ENCODE measurements at regions not wholly inside any gene's neighbourhood (a gene's known extent, or its start where the extent isn't known, plus 50 kb on each side); places are given as distances from the start of the nearest gene placed in this dataset.
"Not testable (repeated sequence)": the region's sequence is repeated elsewhere in the genome, so short reads cannot be mapped to it uniquely, and the experiment has no call there.

- Histone ChIP-seq H3K9ac (ENCODE audit: low read depth, low read length) (0 out of 2 replicates have a peak overlapping the region, but pooled peaks have one; percentile 44), H3K4me3 (ENCODE audit: low read depth, low read length) (no peak overlapping the region), H3K27ac (ENCODE audit: low read depth, low read length) (peak overlapping the region; percentile 91)
These were observed 122.9 kb downstream of the CRLF3 start for GRCh38 chr17:30701498-30701989.

GRCh38 chr17:30700833-30701232 is 123.7 kb downstream of the CRLF3 start:
- H3K36me3 ChIP-seq (ENCODE audit: control insufficient read depth, insufficient read depth, low read length); H3K4me3 ChIP-seq (ENCODE audit: low read depth, low read length); H3K4me1 ChIP-seq (ENCODE audit: control insufficient read depth, insufficient read depth, low read length); H3K27me3 ChIP-seq (ENCODE audit: control insufficient read depth, insufficient read depth, low read length); H3K9me3 ChIP-seq (ENCODE audit: control insufficient read depth, insufficient read depth, low read length): not testable (repeated sequence)
- Histone ChIP-seq H3K27ac (ENCODE audit: low read depth, low read length) (peak overlapping the region; percentile 91), H3K9ac (ENCODE audit: low read depth, low read length) (peak overlapping the region; percentile 48; the same call in 1 of the 2 replicates)

More at GRCh38 chr17:30701498-30701989, 122.9 kb downstream of the CRLF3 start:
- Histone ChIP-seq H3K4me1 (ENCODE audit: control insufficient read depth, insufficient read depth, low read length) (peaks cover 9% of the 10 kb centered on the region), H3K36me3 (ENCODE audit: control insufficient read depth, insufficient read depth, low read length) (no peaks in the 10 kb centered on the region), H3K27me3 (ENCODE audit: control insufficient read depth, insufficient read depth, low read length) (no peaks in the 10 kb centered on the region), H3K9me3 (ENCODE audit: control insufficient read depth, insufficient read depth, low read length) (no peaks in the 10 kb centered on the region)

- H3K27me3 ChIP-seq (ENCODE audit: control insufficient read depth, insufficient read depth, low read length); H3K9ac ChIP-seq (ENCODE audit: low read depth, low read length); H3K4me1 ChIP-seq (ENCODE audit: control insufficient read depth, insufficient read depth, low read length); H3K9me3 ChIP-seq (ENCODE audit: control insufficient read depth, insufficient read depth, low read length); H3K27ac ChIP-seq (ENCODE audit: low read depth, low read length); H3K36me3 ChIP-seq (ENCODE audit: control insufficient read depth, insufficient read depth, low read length): not testable (repeated sequence)
- H3K4me3 ChIP-seq (ENCODE audit: low read depth, low read length): peak overlapping the region; percentile 37; the same call in 1 of the 2 replicates
These were observed 126.7 kb downstream of the CRLF3 start for GRCh38 chr17:30697619-30698460.

- Histone ChIP-seq H3K4me3 (ENCODE audit: low read depth, low read length) (no peak overlapping the region), H3K27ac (ENCODE audit: low read depth, low read length) (no peak overlapping the region), H3K9me3 (ENCODE audit: control insufficient read depth, insufficient read depth, low read length) (no peaks in the 10 kb centered on the region), H3K36me3 (ENCODE audit: control insufficient read depth, insufficient read depth, low read length) (no peaks in the 10 kb centered on the region), H3K4me1 (ENCODE audit: control insufficient read depth, insufficient read depth, low read length) (peaks cover 5% of the 10 kb centered on the region), H3K27me3 (ENCODE audit: control insufficient read depth, insufficient read depth, low read length) (no peaks in the 10 kb centered on the region), H3K9ac (ENCODE audit: low read depth, low read length) (no peak overlapping the region)
These were observed 128.3 kb downstream of the CRLF3 start for GRCh38 chr17:30696234-30696633.

- H3K27me3 ChIP-seq (ENCODE audit: control insufficient read depth, insufficient read depth, low read length); H3K4me3 ChIP-seq (ENCODE audit: low read depth, low read length); H3K9ac ChIP-seq (ENCODE audit: low read depth, low read length); H3K9me3 ChIP-seq (ENCODE audit: control insufficient read depth, insufficient read depth, low read length); H3K27ac ChIP-seq (ENCODE audit: low read depth, low read length); H3K36me3 ChIP-seq (ENCODE audit: control insufficient read depth, insufficient read depth, low read length); H3K4me1 ChIP-seq (ENCODE audit: control insufficient read depth, insufficient read depth, low read length): not testable (repeated sequence)
These were observed 129.2 kb downstream of the CRLF3 start for GRCh38 chr17:30695265-30695811.

- peak overlapping the region; percentile 29; the same call in 1 of the 2 replicates for H3K4me3 ChIP-seq (ENCODE audit: low read depth, low read length)
- H3K4me1 ChIP-seq (ENCODE audit: control insufficient read depth, insufficient read depth, low read length); H3K36me3 ChIP-seq (ENCODE audit: control insufficient read depth, insufficient read depth, low read length); H3K27ac ChIP-seq (ENCODE audit: low read depth, low read length); H3K9me3 ChIP-seq (ENCODE audit: control insufficient read depth, insufficient read depth, low read length); H3K27me3 ChIP-seq (ENCODE audit: control insufficient read depth, insufficient read depth, low read length); H3K9ac ChIP-seq (ENCODE audit: low read depth, low read length): not testable (repeated sequence)
These were observed 130.7 kb downstream of the CRLF3 start for GRCh38 chr17:30693772-30694171.

GRCh38 chr17:30689266-30690000 is 135.1 kb downstream of the CRLF3 start:
- H3K9me3 ChIP-seq (ENCODE audit: control insufficient read depth, insufficient read depth, low read length); H3K9ac ChIP-seq (ENCODE audit: low read depth, low read length); H3K4me3 ChIP-seq (ENCODE audit: low read depth, low read length); H3K27ac ChIP-seq (ENCODE audit: low read depth, low read length); H3K36me3 ChIP-seq (ENCODE audit: control insufficient read depth, insufficient read depth, low read length); H3K27me3 ChIP-seq (ENCODE audit: control insufficient read depth, insufficient read depth, low read length); H3K4me1 ChIP-seq (ENCODE audit: control insufficient read depth, insufficient read depth, low read length): not testable (repeated sequence)

GRCh38 chr17:30686538-30687479 is 137.7 kb downstream of the CRLF3 start:
- not testable (repeated sequence) for H3K4me1 ChIP-seq (ENCODE audit: control insufficient read depth, insufficient read depth, low read length); H3K27me3 ChIP-seq (ENCODE audit: control insufficient read depth, insufficient read depth, low read length); H3K4me3 ChIP-seq (ENCODE audit: low read depth, low read length); H3K9ac ChIP-seq (ENCODE audit: low read depth, low read length); H3K36me3 ChIP-seq (ENCODE audit: control insufficient read depth, insufficient read depth, low read length); H3K9me3 ChIP-seq (ENCODE audit: control insufficient read depth, insufficient read depth, low read length); H3K27ac ChIP-seq (ENCODE audit: low read depth, low read length)

- H3K9ac ChIP-seq (ENCODE audit: low read depth, low read length); H3K36me3 ChIP-seq (ENCODE audit: control insufficient read depth, insufficient read depth, low read length); H3K9me3 ChIP-seq (ENCODE audit: control insufficient read depth, insufficient read depth, low read length); H3K27ac ChIP-seq (ENCODE audit: low read depth, low read length); H3K4me3 ChIP-seq (ENCODE audit: low read depth, low read length); H3K27me3 ChIP-seq (ENCODE audit: control insufficient read depth, insufficient read depth, low read length); H3K4me1 ChIP-seq (ENCODE audit: control insufficient read depth, insufficient read depth, low read length): not testable (repeated sequence)
These were observed 142.2 kb downstream of the CRLF3 start for GRCh38 chr17:30682280-30682679.

GRCh38 chr17:30680681-30681080 is 143.8 kb downstream of the CRLF3 start:
- H3K9ac ChIP-seq (ENCODE audit: low read depth, low read length); H3K27me3 ChIP-seq (ENCODE audit: control insufficient read depth, insufficient read depth, low read length); H3K27ac ChIP-seq (ENCODE audit: low read depth, low read length); H3K9me3 ChIP-seq (ENCODE audit: control insufficient read depth, insufficient read depth, low read length); H3K36me3 ChIP-seq (ENCODE audit: control insufficient read depth, insufficient read depth, low read length); H3K4me3 ChIP-seq (ENCODE audit: low read depth, low read length); H3K4me1 ChIP-seq (ENCODE audit: control insufficient read depth, insufficient read depth, low read length): not testable (repeated sequence)

All from HUES48 (cell line).